Tibial artery (tissue), 4 donors: ENCODE measurements at regions not wholly inside any gene's neighbourhood (a gene's known extent, or its start where the extent isn't known, plus 50 kb on each side); places are given as distances from the start of the nearest gene placed in this dataset.

Experiments used
- DNase-seq, 2 donors: peaks; one replicate each; pipeline ENCODE4 v3.0.0-alpha.2; 2019
- H3K27ac ChIP-seq, 2 donors: fragments of 200-600 bp; sonication (generic) in 1 of 2; 1 replicate in 1 of 2; 2 replicates in 1 of 2; pipeline ENCODE4 v1.5.1; 2018 to 2019; ENCODE audit warnings: mild to moderate bottlenecking in 1 of 2
- H3K27me3 ChIP-seq, 2 donors: fragments of 200-600 bp; sonication (generic) in 1 of 2; one replicate each; pipeline versions ENCODE4 v1.5.1 to v1.6.0; 2016 to 2019
- H3K36me3 ChIP-seq, 3 donors: fragments of 200-600 bp; sonication (generic) in 2 of 3; one replicate each; pipeline ENCODE4 v1.5.1; 2016 to 2019; ENCODE audit warnings: mild to moderate bottlenecking in 2 of 3
- H3K4me1 ChIP-seq, 4 donors: fragments of 200-600 bp; sonication (generic) in 2 of 4; 1 replicate in 3 of 4; 2 replicates in 1 of 4; pipeline ENCODE4 v1.5.1; 2016 to 2019
- H3K4me3 ChIP-seq, 2 donors: fragments of 200-600 bp; sonication (generic) in 1 of 2; 1 replicate in 1 of 2; 2 replicates in 1 of 2; pipeline ENCODE4 v1.5.1; 2018 to 2019; ENCODE audit warnings: mild to moderate bottlenecking in 2 of 2
- H3K9me3 ChIP-seq, 3 donors: fragments of 200-600 bp; sonication (generic) in 1 of 3; one replicate each; pipeline ENCODE4 v1.5.1; 2016 to 2019
- intact Hi-C: fragments of 100-400 bp; cut with DNase I; formaldehyde crosslinking; loops from one replicate; pipeline ENCODE4 v1.15.0; 2023; ENCODE audit warnings: low total_unique reads
- TF ChIP-seq, protein P1 (sequence below), 2 experiments: fragments of 200-600 bp in 1 of 2; fragments of 450-650 bp in 1 of 2; IDR thresholded peaks; one replicate each; pipeline ENCODE4 v1.5.1; 2017 to 2019; ENCODE audit warnings: antibody characterized with exemption in 2 of 2, mild to moderate bottlenecking in 1 of 2, moderate library complexity in 1 of 2

- no peaks in the 10 kb centered on the region for H3K4me1 ChIP-seq
- intact Hi-C loops, result no loop called here
- no peak overlapping the region for H3K27ac ChIP-seq
- peaks cover 0 to 3% of the 10 kb centered on the region in 2 donors for H3K27me3 ChIP-seq
- no peak overlapping the region for H3K4me3 ChIP-seq
- TF ChIP-seq, protein P1, sequence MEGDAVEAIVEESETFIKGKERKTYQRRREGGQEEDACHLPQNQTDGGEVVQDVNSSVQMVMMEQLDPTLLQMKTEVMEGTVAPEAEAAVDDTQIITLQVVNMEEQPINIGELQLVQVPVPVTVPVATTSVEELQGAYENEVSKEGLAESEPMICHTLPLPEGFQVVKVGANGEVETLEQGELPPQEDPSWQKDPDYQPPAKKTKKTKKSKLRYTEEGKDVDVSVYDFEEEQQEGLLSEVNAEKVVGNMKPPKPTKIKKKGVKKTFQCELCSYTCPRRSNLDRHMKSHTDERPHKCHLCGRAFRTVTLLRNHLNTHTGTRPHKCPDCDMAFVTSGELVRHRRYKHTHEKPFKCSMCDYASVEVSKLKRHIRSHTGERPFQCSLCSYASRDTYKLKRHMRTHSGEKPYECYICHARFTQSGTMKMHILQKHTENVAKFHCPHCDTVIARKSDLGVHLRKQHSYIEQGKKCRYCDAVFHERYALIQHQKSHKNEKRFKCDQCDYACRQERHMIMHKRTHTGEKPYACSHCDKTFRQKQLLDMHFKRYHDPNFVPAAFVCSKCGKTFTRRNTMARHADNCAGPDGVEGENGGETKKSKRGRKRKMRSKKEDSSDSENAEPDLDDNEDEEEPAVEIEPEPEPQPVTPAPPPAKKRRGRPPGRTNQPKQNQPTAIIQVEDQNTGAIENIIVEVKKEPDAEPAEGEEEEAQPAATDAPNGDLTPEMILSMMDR (IDR thresholded peaks at IDR 0.05), result no peak
- no peak for DNase-seq
- no peaks in the 10 kb centered on the region for H3K36me3 ChIP-seq
- H3K9me3 ChIP-seq, result no peaks in the 10 kb centered on the region
Observed at GRCh38 chr14:34122650-34123049, 171.8 kb upstream of the EGLN3 start.

DNA sequence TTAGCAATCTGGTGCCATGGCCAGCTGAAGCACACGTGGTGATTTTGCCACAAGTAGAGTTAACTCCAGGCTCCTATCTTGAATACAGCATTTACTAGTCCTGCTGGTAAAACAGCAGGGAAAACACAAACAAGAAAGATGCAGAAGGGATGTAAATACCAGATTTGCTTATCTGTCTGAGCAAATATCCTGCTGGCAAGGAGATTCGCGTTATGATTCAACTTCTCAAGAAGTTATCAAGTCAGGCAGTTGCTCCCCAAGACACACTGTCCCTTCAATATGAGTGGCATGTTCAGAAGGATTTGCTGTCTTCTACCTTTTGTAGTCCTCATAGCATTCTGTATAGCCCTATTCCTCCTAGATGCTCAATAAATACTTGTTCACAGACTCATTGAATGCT, 171.2 kb upstream of the EGLN3 start:
- Histone ChIP-seq H3K36me3 (no peaks in the 10 kb centered on the region), H3K27ac (no peak overlapping the region), H3K27me3 (peaks cover 0 to 3% of the 10 kb centered on the region in 2 donors), H3K4me3 (no peak overlapping the region), H3K9me3 (no peaks in the 10 kb centered on the region), H3K4me1 (no peaks in the 10 kb centered on the region)
- intact Hi-C loops, result no loop called here
- DNase-seq, result no peak
- TF ChIP-seq, protein P1 (IDR thresholded peaks at IDR 0.05), result no peak

DNA sequence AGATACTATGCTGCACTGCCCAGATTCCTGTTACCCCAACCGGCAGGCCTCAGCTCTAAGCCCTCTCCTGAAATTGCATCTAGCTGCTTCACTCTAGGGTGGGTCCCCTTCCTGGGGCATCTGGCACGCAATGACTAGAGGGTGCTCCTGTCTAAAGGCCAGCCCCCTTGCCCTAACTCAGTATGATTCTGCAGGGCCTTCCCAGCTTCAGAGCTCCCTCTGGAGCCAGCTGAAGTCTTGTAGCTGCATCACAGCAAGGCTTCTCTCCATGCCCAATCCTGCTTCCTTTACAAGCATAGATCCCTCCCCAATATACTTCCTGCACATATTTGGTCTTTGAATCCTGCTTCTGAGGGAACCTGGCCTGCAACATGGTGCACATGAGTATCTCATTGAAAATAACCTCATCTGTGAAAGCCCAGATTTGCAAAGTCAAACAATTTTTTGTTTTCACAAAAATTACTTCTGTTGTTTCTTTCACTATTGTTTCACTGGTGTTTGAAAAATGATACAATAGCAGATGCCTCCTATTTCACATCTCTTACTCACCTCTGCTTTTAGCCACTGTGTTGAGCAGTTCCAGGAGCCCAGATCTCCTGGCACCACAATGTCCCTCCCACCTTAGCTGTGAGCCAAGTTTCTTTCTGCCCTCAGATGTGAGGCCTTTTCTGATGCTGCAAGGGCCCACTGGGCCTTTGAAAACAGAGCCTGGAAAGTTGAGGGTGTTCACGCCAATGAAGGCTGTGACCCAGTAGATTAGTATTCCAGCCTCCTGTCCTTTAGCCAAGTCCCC, 169.5 kb upstream of the EGLN3 start:
- intact Hi-C loops, result no loop called here
- Histone ChIP-seq H3K9me3 (peaks cover 0 to 7% (median 0%) of the 10 kb centered on the region in 3 donors), H3K36me3 (no peaks in the 10 kb centered on the region), H3K27me3 (peaks cover 0 to 3% of the 10 kb centered on the region in 2 donors), H3K4me1 (no peaks in the 10 kb centered on the region), H3K4me3 (no peak overlapping the region), H3K27ac (no peak overlapping the region)
- TF ChIP-seq, protein P1 (IDR thresholded peaks at IDR 0.05), result no peak
- DNase-seq, result no peak

DNA sequence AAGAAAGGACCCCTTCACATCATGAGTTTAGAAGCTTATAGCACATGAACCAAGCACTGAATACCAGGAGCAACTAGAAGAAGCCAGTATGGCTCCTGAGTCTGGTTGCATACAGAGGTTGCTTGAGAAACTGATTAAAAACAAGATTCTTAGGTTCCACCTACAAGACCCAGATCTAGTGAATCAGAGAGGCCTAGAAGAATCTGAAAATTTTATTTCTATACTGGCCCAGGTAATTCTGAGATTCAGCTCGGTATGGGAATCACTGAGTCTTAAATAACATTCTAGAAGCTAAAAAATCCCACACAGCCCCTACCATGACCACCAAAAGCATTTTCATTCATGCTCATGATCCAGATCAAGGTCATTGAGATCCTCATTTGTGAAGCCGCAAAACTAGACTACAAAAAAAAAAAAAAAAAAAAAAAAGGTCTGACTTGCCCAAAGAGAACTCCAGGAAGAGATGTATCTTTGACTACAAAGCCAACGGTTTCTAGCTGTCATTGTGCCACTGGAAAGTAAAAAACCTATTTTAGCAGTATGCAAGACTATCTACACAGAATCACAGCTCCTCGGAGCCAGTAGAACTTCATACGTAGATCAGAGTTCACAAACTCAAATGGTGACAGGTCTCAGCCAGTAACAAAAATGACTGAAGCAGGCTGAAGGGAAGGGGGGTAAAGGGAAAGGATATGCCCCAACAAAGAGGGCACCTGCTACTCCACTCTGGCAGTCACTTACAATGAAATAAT, 168.4 kb upstream of the EGLN3 start:
- H3K4me3 ChIP-seq, result no peak overlapping the region
- no peaks in the 10 kb centered on the region for H3K36me3 ChIP-seq
- no peak overlapping the region for H3K27ac ChIP-seq
- TF ChIP-seq, protein P1 (IDR thresholded peaks at IDR 0.05), result no peak
- H3K9me3 ChIP-seq, result peaks cover 0 to 7% (median 0%) of the 10 kb centered on the region in 3 donors
- H3K27me3 ChIP-seq, result peaks cover 0 to 3% of the 10 kb centered on the region in 2 donors
- H3K4me1 ChIP-seq, result no peaks in the 10 kb centered on the region
- intact Hi-C loops, result no loop called here
- no peak for DNase-seq

- DNase-seq, result no peak
- TF ChIP-seq, protein P1 (IDR thresholded peaks at IDR 0.05), result no peak
- intact Hi-C loops, result no loop called here
- no peaks in the 10 kb centered on the region for H3K36me3 ChIP-seq
- H3K27me3 ChIP-seq, result no peaks in the 10 kb centered on the region
- no peak overlapping the region for H3K4me3 ChIP-seq
- H3K27ac ChIP-seq, result no peak overlapping the region
- H3K9me3 ChIP-seq, result peaks cover 0 to 7% (median 0%) of the 10 kb centered on the region in 3 donors
- H3K4me1 ChIP-seq, result no peaks in the 10 kb centered on the region
Observed at GRCh38 chr14:34113991-34114390, 163.1 kb upstream of the EGLN3 start.
